WTC11 (cell line): ENCODE measurements at regions not wholly inside any gene's neighbourhood (a gene's known extent, or its start where the extent isn't known, plus 50 kb on each side); places are given as distances from the start of the nearest gene placed in this dataset.

ENCODE experiments used
- ATF1 ChIP-seq: sonication (generic); formaldehyde crosslinking; IDR thresholded peaks from 2 replicates; pipeline ENCODE4 v1.8.1; 2023; ENCODE audit warnings: mild to moderate bottlenecking, moderate library complexity, missing genetic modification reagents
- CBFB ChIP-seq: sonication (generic); formaldehyde crosslinking; IDR thresholded peaks from 2 replicates; pipeline ENCODE4 v1.8.1; 2022; ENCODE audit warnings: mild to moderate bottlenecking, low read depth, missing genetic modification reagents
- NFYB ChIP-seq: sonication (generic); formaldehyde crosslinking; conservative IDR thresholded peaks from 2 replicates; pipeline ENCODE4 v1.8.0; 2022; ENCODE audit warnings: low read depth, missing genetic modification reagents
- NR1H2 ChIP-seq: sonication (generic); formaldehyde crosslinking; IDR thresholded peaks from 2 replicates; pipeline ENCODE4 v1.9.0; 2021; ENCODE audit warnings: mild to moderate bottlenecking, moderate library complexity, missing genetic modification reagents
- TF ChIP-seq, protein P1 (sequence below): sonication (generic); formaldehyde crosslinking; IDR thresholded peaks from 2 replicates; pipeline ENCODE4 v1.8.0; 2023; ENCODE audit warnings: missing genetic modification reagents
- TF ChIP-seq, protein P2 (sequence below): sonication (generic); formaldehyde crosslinking; IDR thresholded peaks from 2 replicates; pipeline ENCODE4 v1.8.1; 2023; ENCODE audit warnings: mild to moderate bottlenecking, missing genetic modification reagents, moderate library complexity
- TF ChIP-seq, protein P3 (sequence below): sonication (generic); formaldehyde crosslinking; IDR thresholded peaks from 2 replicates; pipeline ENCODE4 v1.8.1; 2022; ENCODE audit warnings: low read depth, mild to moderate bottlenecking, moderate library complexity, missing genetic modification reagents, borderline replicate concordance
- TF ChIP-seq, protein P4 (sequence below): fragments of 200-600 bp; IDR thresholded peaks from 2 replicates; pipeline ENCODE4 v1.8.0; 2022; ENCODE audit warnings: antibody characterized with exemption
- TF ChIP-seq, protein P5 (sequence below): sonication (generic); formaldehyde crosslinking; conservative IDR thresholded peaks from 2 replicates; pipeline ENCODE4 v1.8.1; 2022; ENCODE audit warnings: mild to moderate bottlenecking, missing genetic modification reagents
- TF ChIP-seq, protein P6 (sequence below): sonication (generic); formaldehyde crosslinking; IDR thresholded peaks from 2 replicates; pipeline ENCODE4 v1.8.1; 2022; ENCODE audit warnings: missing genetic modification reagents, borderline replicate concordance

DNA sequence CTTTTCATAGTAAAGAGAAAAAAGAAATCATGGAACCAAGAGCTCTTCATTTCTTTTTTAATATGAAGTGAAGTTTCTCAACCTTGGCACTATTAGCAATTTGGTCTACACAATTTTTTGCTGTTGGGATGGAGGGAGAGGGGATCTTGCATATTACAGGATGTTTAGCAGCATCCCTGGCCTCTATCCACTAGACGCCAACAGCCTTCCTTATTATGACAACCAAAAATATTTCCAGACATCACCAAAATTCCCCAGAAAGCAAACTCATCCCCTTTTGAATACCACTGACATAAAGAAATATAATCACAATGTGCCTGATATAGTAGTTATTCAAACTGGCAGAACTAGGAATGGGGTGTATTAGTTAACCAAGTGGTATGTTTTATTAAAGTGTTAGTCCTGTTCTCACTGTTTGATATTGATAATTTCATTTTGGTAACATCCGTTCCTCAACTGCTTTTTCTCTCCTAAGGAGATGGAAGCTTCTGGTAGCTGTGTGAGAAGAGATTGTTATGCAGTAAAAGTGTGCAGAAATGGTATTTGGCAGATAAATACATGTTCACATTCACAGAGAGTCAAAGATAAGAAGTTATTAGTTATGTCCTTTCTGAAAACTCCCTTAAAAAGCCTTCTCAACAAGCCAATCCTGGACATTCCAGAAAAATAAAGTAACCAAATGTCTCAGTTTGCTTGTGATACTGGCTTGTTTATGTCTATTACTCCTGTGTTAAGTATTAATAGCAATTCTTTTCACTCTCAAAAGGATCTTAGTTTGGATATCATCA is 699.9 kb downstream of the C12orf50 start:
- TF ChIP-seq, protein P1, sequence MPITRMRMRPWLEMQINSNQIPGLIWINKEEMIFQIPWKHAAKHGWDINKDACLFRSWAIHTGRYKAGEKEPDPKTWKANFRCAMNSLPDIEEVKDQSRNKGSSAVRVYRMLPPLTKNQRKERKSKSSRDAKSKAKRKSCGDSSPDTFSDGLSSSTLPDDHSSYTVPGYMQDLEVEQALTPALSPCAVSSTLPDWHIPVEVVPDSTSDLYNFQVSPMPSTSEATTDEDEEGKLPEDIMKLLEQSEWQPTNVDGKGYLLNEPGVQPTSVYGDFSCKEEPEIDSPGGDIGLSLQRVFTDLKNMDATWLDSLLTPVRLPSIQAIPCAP (CRISPR knock-in tag) = no peak
- TF ChIP-seq, protein P2, sequence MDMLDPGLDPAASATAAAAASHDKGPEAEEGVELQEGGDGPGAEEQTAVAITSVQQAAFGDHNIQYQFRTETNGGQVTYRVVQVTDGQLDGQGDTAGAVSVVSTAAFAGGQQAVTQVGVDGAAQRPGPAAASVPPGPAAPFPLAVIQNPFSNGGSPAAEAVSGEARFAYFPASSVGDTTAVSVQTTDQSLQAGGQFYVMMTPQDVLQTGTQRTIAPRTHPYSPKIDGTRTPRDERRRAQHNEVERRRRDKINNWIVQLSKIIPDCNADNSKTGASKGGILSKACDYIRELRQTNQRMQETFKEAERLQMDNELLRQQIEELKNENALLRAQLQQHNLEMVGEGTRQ (CRISPR knock-in tag) = no peak
- TF ChIP-seq ATF1 (no peak), NFYB (CRISPR knock-in tag) (no peak), CBFB (no peak), NR1H2 (no peak)
- TF ChIP-seq, protein P3, sequence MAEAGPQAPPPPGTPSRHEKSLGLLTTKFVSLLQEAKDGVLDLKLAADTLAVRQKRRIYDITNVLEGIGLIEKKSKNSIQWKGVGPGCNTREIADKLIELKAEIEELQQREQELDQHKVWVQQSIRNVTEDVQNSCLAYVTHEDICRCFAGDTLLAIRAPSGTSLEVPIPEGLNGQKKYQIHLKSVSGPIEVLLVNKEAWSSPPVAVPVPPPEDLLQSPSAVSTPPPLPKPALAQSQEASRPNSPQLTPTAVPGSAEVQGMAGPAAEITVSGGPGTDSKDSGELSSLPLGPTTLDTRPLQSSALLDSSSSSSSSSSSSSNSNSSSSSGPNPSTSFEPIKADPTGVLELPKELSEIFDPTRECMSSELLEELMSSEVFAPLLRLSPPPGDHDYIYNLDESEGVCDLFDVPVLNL (CRISPR knock-in tag) = no peak
- TF ChIP-seq, protein P4, sequence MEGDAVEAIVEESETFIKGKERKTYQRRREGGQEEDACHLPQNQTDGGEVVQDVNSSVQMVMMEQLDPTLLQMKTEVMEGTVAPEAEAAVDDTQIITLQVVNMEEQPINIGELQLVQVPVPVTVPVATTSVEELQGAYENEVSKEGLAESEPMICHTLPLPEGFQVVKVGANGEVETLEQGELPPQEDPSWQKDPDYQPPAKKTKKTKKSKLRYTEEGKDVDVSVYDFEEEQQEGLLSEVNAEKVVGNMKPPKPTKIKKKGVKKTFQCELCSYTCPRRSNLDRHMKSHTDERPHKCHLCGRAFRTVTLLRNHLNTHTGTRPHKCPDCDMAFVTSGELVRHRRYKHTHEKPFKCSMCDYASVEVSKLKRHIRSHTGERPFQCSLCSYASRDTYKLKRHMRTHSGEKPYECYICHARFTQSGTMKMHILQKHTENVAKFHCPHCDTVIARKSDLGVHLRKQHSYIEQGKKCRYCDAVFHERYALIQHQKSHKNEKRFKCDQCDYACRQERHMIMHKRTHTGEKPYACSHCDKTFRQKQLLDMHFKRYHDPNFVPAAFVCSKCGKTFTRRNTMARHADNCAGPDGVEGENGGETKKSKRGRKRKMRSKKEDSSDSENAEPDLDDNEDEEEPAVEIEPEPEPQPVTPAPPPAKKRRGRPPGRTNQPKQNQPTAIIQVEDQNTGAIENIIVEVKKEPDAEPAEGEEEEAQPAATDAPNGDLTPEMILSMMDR = no peak
- TF ChIP-seq, protein P5, sequence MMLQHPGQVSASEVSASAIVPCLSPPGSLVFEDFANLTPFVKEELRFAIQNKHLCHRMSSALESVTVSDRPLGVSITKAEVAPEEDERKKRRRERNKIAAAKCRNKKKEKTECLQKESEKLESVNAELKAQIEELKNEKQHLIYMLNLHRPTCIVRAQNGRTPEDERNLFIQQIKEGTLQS (CRISPR knock-in tag) = no peak
- TF ChIP-seq, protein P6, sequence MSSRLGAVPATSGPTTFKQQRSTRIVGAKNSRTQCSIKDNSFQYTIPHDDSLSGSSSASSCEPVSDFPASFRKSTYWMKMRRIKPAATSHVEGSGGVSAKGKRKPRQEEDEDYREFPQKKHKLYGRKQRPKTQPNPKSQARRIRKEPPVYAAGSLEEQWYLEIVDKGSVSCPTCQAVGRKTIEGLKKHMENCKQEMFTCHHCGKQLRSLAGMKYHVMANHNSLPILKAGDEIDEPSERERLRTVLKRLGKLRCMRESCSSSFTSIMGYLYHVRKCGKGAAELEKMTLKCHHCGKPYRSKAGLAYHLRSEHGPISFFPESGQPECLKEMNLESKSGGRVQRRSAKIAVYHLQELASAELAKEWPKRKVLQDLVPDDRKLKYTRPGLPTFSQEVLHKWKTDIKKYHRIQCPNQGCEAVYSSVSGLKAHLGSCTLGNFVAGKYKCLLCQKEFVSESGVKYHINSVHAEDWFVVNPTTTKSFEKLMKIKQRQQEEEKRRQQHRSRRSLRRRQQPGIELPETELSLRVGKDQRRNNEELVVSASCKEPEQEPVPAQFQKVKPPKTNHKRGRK = no peak
